ENCODE measurements at regions not wholly inside any gene's neighbourhood (a gene's known extent, or its start where the extent isn't known, plus 50 kb on each side); places are given as distances from the start of the nearest gene placed in this dataset.

DNA sequence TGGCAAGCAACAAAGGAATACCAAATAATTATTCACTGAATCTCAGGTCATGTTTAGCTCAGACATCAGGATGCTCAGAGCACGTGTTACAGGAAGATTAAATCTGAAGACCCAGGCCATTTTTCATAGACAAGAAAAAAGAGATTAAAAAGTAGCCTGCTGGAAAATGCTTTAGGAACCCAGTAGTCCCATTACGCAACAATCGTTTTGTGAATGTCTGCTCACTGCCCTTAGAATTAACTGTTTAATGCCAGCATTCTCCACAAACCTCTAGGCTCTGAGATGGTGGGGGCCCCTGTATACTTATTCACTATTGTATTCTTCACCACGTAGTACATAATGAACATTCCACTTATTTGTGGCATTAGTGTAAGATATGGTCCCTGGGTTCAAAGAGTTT is 154.6 kb upstream of the NYAP2 start:
- H2BK20ac ChIP-seq (ENCODE audit: low read depth, low read length, poor library complexity, severe bottlenecking), result no peak overlapping the region
- H3K56ac ChIP-seq (ENCODE audit: insufficient read length, low read depth, low read length), result no peak overlapping the region
- no peaks in the 10 kb centered on the region for H3K79me1 ChIP-seq (ENCODE audit: insufficient read depth, low read depth, low read length, poor library complexity, severe bottlenecking)
- no CpG with 5 or more reads among the region's 4 CpGs for WGBS (ENCODE audit: extremely low coverage, insufficient read length, low lambda C conversion rate)
- no peak overlapping the region for H3K4ac ChIP-seq (ENCODE audit: low read depth, low read length)
- H4K20me1 ChIP-seq (ENCODE audit: control insufficient read depth, insufficient read depth, insufficient read length), result no peaks in the 10 kb centered on the region
- H3K27ac ChIP-seq (ENCODE audit: insufficient read length, low read depth, low read length), result no peak overlapping the region
- no peak overlapping the region for H3K14ac ChIP-seq (ENCODE audit: insufficient read depth, low read length)
- H3K27ac Mint-ChIP-seq, result no peak overlapping the region
- H2AK5ac ChIP-seq (ENCODE audit: insufficient read length, low read length), result no peak overlapping the region
- H3K23me2 ChIP-seq (ENCODE audit: insufficient read length, low read depth, low read length, poor library complexity, severe bottlenecking), result no peaks in the 10 kb centered on the region
- H4K5ac ChIP-seq (ENCODE audit: insufficient read length, low read depth, low read length), result no peak overlapping the region
- H3K79me2 ChIP-seq (ENCODE audit: insufficient read depth, low read length), result no peaks in the 10 kb centered on the region
- DNase-seq, result no peak
- no peak overlapping the region for H2BK120ac ChIP-seq (ENCODE audit: low read depth, low read length, poor library complexity, severe bottlenecking)
- H3K27me3 ChIP-seq (ENCODE audit: insufficient read depth, low read length), result no peaks in the 10 kb centered on the region
- no peak overlapping the region for H2AFZ ChIP-seq (ENCODE audit: low read length)
- H3K18ac ChIP-seq (ENCODE audit: insufficient read length, low read depth, low read length), result no peak overlapping the region
- H2BK5ac ChIP-seq (ENCODE audit: insufficient read length, low read length), result no peak overlapping the region
- no peaks in the 10 kb centered on the region for H3K36me3 Mint-ChIP-seq (ENCODE audit: insufficient read depth in 1 of 3, low read depth in 3 of 3)
- no peak overlapping the region for H4K8ac ChIP-seq (replicated peaks; ENCODE audit: insufficient read length, low read depth, low read length)
- H3K4me3 Mint-ChIP-seq, result no peak overlapping the region
- no peak overlapping the region for H3K4me2 ChIP-seq (ENCODE audit: insufficient read depth, insufficient read length, low read length)
- H2BK12ac ChIP-seq (ENCODE audit: insufficient read length, low read depth, low read length), result no peak overlapping the region
- no peak overlapping the region for H3K9ac ChIP-seq (ENCODE audit: extremely low read depth, insufficient read length, low read length)
- H3K9me3 ChIP-seq (ENCODE audit: control insufficient read depth, low read depth, low read length), result no peaks in the 10 kb centered on the region
- no peaks in the 10 kb centered on the region; a peak in 1 of 5 replicates for H3K9me3 Mint-ChIP-seq
- H4K91ac ChIP-seq (ENCODE audit: insufficient read length, low read depth, low read length), result no peak overlapping the region
- H3K27me3 Mint-ChIP-seq (ENCODE audit: low read depth), result no peaks in the 10 kb centered on the region
- H3T11ph ChIP-seq (ENCODE audit: low read length), result no peak overlapping the region
- no peak overlapping the region for H2BK15ac ChIP-seq (ENCODE audit: low read depth, low read length)
- peaks cover 4 to 5% of the 10 kb centered on the region in 2 experiments for H3K4me1 Mint-ChIP-seq
- no peak overlapping the region for H3K23ac ChIP-seq (ENCODE audit: insufficient read length, low read depth, low read length)
- no peaks in the 10 kb centered on the region for H3K4me1 ChIP-seq (ENCODE audit: insufficient read depth, low read length)
- TF ChIP-seq, protein P1, sequence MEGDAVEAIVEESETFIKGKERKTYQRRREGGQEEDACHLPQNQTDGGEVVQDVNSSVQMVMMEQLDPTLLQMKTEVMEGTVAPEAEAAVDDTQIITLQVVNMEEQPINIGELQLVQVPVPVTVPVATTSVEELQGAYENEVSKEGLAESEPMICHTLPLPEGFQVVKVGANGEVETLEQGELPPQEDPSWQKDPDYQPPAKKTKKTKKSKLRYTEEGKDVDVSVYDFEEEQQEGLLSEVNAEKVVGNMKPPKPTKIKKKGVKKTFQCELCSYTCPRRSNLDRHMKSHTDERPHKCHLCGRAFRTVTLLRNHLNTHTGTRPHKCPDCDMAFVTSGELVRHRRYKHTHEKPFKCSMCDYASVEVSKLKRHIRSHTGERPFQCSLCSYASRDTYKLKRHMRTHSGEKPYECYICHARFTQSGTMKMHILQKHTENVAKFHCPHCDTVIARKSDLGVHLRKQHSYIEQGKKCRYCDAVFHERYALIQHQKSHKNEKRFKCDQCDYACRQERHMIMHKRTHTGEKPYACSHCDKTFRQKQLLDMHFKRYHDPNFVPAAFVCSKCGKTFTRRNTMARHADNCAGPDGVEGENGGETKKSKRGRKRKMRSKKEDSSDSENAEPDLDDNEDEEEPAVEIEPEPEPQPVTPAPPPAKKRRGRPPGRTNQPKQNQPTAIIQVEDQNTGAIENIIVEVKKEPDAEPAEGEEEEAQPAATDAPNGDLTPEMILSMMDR (conservative IDR thresholded peaks at IDR 0.05), result no peak
